H9 (cell line): ENCODE measurements at regions not wholly inside any gene's neighbourhood (a gene's known extent, or its start where the extent isn't known, plus 50 kb on each side); places are given as distances from the start of the nearest gene placed in this dataset.

Experiments used
- DNase-seq: peaks from one replicate; pipeline ENCODE4 v3.0.0-alpha.2; 2017
- H2AFZ ChIP-seq: one replicate; pipeline ENCODE4 v1.6.1; 2013; ENCODE audit warnings: mild to moderate bottlenecking, low read length, control low read depth, moderate library complexity
- H2AK5ac ChIP-seq: 2 replicates; pipeline ENCODE4 v1.6.1; 2013; ENCODE audit warnings: low read length, control low read depth, mixed read lengths; ENCODE audit not compliant: insufficient read length
- H2BK120ac ChIP-seq: one replicate; pipeline ENCODE4 v1.6.1; 2013; ENCODE audit warnings: low read depth, mild to moderate bottlenecking, low read length, control low read depth, inconsistent platforms; ENCODE audit not compliant: poor library complexity, severe bottlenecking
- H2BK12ac ChIP-seq: 2 replicates; pipeline ENCODE4 v1.6.1; 2013; ENCODE audit warnings: low read length, control low read depth, mixed read lengths, low read depth; ENCODE audit not compliant: insufficient read length
- H2BK15ac ChIP-seq: 2 replicates; pipeline ENCODE4 v1.6.1; 2013; ENCODE audit warnings: low read depth, low read length, control low read depth
- H2BK20ac ChIP-seq: one replicate; pipeline ENCODE4 v1.6.1; 2013; ENCODE audit warnings: low read depth, mild to moderate bottlenecking, low read length, control low read depth, inconsistent platforms; ENCODE audit not compliant: poor library complexity, severe bottlenecking
- H2BK5ac ChIP-seq: 2 replicates; pipeline ENCODE4 v1.6.1; 2013; ENCODE audit warnings: low read length, control low read depth, mixed read lengths; ENCODE audit not compliant: insufficient read length
- H3K14ac ChIP-seq: 2 replicates; pipeline ENCODE4 v1.6.1; 2013; ENCODE audit warnings: low read length, control low read depth; ENCODE audit not compliant: insufficient read depth
- H3K18ac ChIP-seq: 2 replicates; pipeline ENCODE4 v1.6.1; 2013; ENCODE audit warnings: low read depth, mild to moderate bottlenecking, mixed read lengths, low read length, control low read depth; ENCODE audit not compliant: insufficient read length
- H3K23ac ChIP-seq: 2 replicates; pipeline ENCODE4 v1.6.1; 2013; ENCODE audit warnings: low read length, control low read depth, mixed read lengths, low read depth; ENCODE audit not compliant: insufficient read length
- H3K23me2 ChIP-seq: 2 replicates; pipeline ENCODE4 v1.6.1; 2013; ENCODE audit warnings: low read depth, mild to moderate bottlenecking, mixed read lengths, low read length, control low read depth; ENCODE audit not compliant: insufficient read length, poor library complexity, severe bottlenecking
- H3K27ac ChIP-seq: 2 replicates; pipeline ENCODE4 v1.5.1; 2013; ENCODE audit warnings: low read length, control low read depth, mixed read lengths, low read depth; ENCODE audit not compliant: insufficient read length
- H3K27me3 ChIP-seq: 2 replicates; pipeline ENCODE4 v1.6.1; 2013; ENCODE audit warnings: low read length, control low read depth, inconsistent platforms; ENCODE audit not compliant: insufficient read depth
- H3K4ac ChIP-seq: 2 replicates; pipeline ENCODE4 v1.6.1; 2013; ENCODE audit warnings: low read depth, mild to moderate bottlenecking, control low read depth, inconsistent platforms, low read length, moderate library complexity
- H3K4me1 ChIP-seq: 2 replicates; pipeline ENCODE4 v1.6.1; 2013; ENCODE audit warnings: low read length, control low read depth, inconsistent platforms; ENCODE audit not compliant: insufficient read depth
- H3K4me2 ChIP-seq: 2 replicates; pipeline ENCODE4 v1.6.1; 2013; ENCODE audit warnings: low read length, control low read depth, mixed read lengths; ENCODE audit not compliant: insufficient read length, insufficient read depth
- H3K56ac ChIP-seq: 2 replicates; pipeline ENCODE4 v1.6.1; 2013; ENCODE audit warnings: low read depth, mild to moderate bottlenecking, mixed read lengths, low read length, control low read depth; ENCODE audit not compliant: insufficient read length
- H3K79me1 ChIP-seq: 2 replicates; pipeline ENCODE4 v1.6.1; 2013; ENCODE audit warnings: low read depth, mild to moderate bottlenecking, moderate library complexity, low read length, control low read depth, inconsistent platforms; ENCODE audit not compliant: insufficient read depth, poor library complexity, severe bottlenecking
- H3K79me2 ChIP-seq: 2 replicates; pipeline ENCODE4 v1.6.1; 2013; ENCODE audit warnings: low read length, control low read depth, inconsistent platforms; ENCODE audit not compliant: insufficient read depth
- H3K9ac ChIP-seq: 2 replicates; pipeline ENCODE4 v1.6.1; 2013; ENCODE audit warnings: low read length, control low read depth, mixed read lengths; ENCODE audit not compliant: insufficient read length; ENCODE audit errors: extremely low read depth
- H3K9me3 ChIP-seq: one replicate; pipeline ENCODE4 v1.6.1; 2013; ENCODE audit warnings: low read depth, low read length, inconsistent platforms; ENCODE audit not compliant: control insufficient read depth
- H3T11ph ChIP-seq: one replicate; pipeline ENCODE4 v1.6.1; 2013; ENCODE audit warnings: mild to moderate bottlenecking, low read length, control low read depth, inconsistent platforms
- H4K20me1 ChIP-seq: one replicate; pipeline ENCODE4 v1.6.1; 2013; ENCODE audit not compliant: control insufficient read depth, insufficient read length, insufficient read depth
- H4K5ac ChIP-seq: 2 replicates; pipeline ENCODE4 v1.6.1; 2013; ENCODE audit warnings: low read depth, mild to moderate bottlenecking, mixed read lengths, low read length, control low read depth; ENCODE audit not compliant: insufficient read length
- H4K8ac ChIP-seq: replicated peaks from 2 replicates; pipeline ENCODE4 v1.6.1; 2013; ENCODE audit warnings: low read length, control low read depth, mixed read lengths, low read depth; ENCODE audit not compliant: insufficient read length
- H4K91ac ChIP-seq: 2 replicates; pipeline ENCODE4 v1.6.1; 2013; ENCODE audit warnings: low read depth, mild to moderate bottlenecking, moderate library complexity, mixed read lengths, low read length, control low read depth; ENCODE audit not compliant: insufficient read length
- H3K27ac Mint-ChIP-seq, 3 experiments: 2 replicates in 2 of 3; 3 replicates in 1 of 3; pipeline ENCODE4 v1.8.0; 2020 to 2021; ENCODE audit warnings: mixed read lengths in 3 of 3, mild to moderate bottlenecking in 1 of 3, moderate library complexity in 1 of 3
- H3K27me3 Mint-ChIP-seq: 2 replicates; pipeline ENCODE4 v1.8.0; 2021; ENCODE audit warnings: low read depth, mild to moderate bottlenecking, moderate library complexity, mixed read lengths
- H3K36me3 Mint-ChIP-seq, 3 experiments: 2 replicates in 2 of 3; 3 replicates in 1 of 3; pipeline ENCODE4 v1.8.0; 2020 to 2021; ENCODE audit warnings: low read depth in 3 of 3, mixed read lengths in 3 of 3; ENCODE audit not compliant: insufficient read depth in 1 of 3
- H3K4me1 Mint-ChIP-seq, 2 experiments: 2 replicates each; pipeline ENCODE4 v1.8.0; 2020; ENCODE audit warnings: mixed read lengths in 2 of 2
- H3K4me3 Mint-ChIP-seq, 2 experiments: 2 replicates in 1 of 2; 3 replicates in 1 of 2; pipeline ENCODE4 v1.8.0; 2020 to 2021; ENCODE audit warnings: mild to moderate bottlenecking in 2 of 2, mixed read lengths in 2 of 2, moderate library complexity in 1 of 2
- H3K9me3 Mint-ChIP-seq, 2 experiments: 2 replicates in 1 of 2; 3 replicates in 1 of 2; pipeline ENCODE4 v1.8.0; 2020; ENCODE audit warnings: mild to moderate bottlenecking in 2 of 2, mixed read lengths in 2 of 2, moderate library complexity in 1 of 2
- CTCF ChIP-seq: fragments of 200-600 bp; sonication (generic); conservative IDR thresholded peaks from 3 replicates; pipeline ENCODE4 v1.8.0; 2021; ENCODE audit warnings: antibody characterized with exemption, mild to moderate bottlenecking
- WGBS: extraction: QIAGEN DNeasy Blood & Tissue Kit; methylation state at CpG from one replicate; pipeline ENCODE4 v1.1.7; 2013; ENCODE audit warnings: missing lambda C conversion rate, low lambda C conversion rate, mixed read lengths; ENCODE audit not compliant: insufficient read length; ENCODE audit errors: extremely low coverage; 5-methylcytosine and 5-hydroxymethylcytosine counted together

GRCh38 chr13:83019986-83020385 lies 862.3 kb downstream of the SLITRK1 start:
- H3K56ac ChIP-seq, result no peak overlapping the region
- H2BK12ac ChIP-seq, result no peak overlapping the region
- H3K79me2 ChIP-seq, result no peaks in the 10 kb centered on the region
- H3K18ac ChIP-seq, result no peak overlapping the region
- Mint-ChIP-seq H3K27ac (no peak overlapping the region), H3K4me1 (no peaks in the 10 kb centered on the region), H3K27me3 (no peaks in the 10 kb centered on the region), H3K9me3 (no peaks in the 10 kb centered on the region), H3K36me3 (no peaks in the 10 kb centered on the region), H3K4me3 (no peak overlapping the region)
- no peak overlapping the region for H4K5ac ChIP-seq
- H3K27me3 ChIP-seq, result no peaks in the 10 kb centered on the region
- H3K23me2 ChIP-seq, result no peaks in the 10 kb centered on the region
- H4K20me1 ChIP-seq, result no peaks in the 10 kb centered on the region
- TF ChIP-seq CTCF, result no peak
- no peak overlapping the region for H2BK15ac ChIP-seq
- H3K14ac ChIP-seq, result no peak overlapping the region
- no peak overlapping the region for H2BK20ac ChIP-seq
- no CpG with 5 or more reads among the region's 4 CpGs for WGBS
- H2AFZ ChIP-seq, result no peak overlapping the region
- DNase-seq, result no peak
- no peak overlapping the region for H3K4me2 ChIP-seq
- no peak overlapping the region for H4K91ac ChIP-seq
- no peaks in the 10 kb centered on the region for H3K79me1 ChIP-seq
- H3K23ac ChIP-seq, result no peak overlapping the region
- H3K9ac ChIP-seq, result no peak overlapping the region
- H3K9me3 ChIP-seq, result no peaks in the 10 kb centered on the region
- no peak overlapping the region for H2BK5ac ChIP-seq
- no peak overlapping the region for H3K4ac ChIP-seq
- no peak overlapping the region for H3T11ph ChIP-seq
- H3K27ac ChIP-seq, result no peak overlapping the region
- H2BK120ac ChIP-seq, result no peak overlapping the region
- H2AK5ac ChIP-seq, result no peak overlapping the region
- no peak overlapping the region for H4K8ac ChIP-seq
- no peaks in the 10 kb centered on the region for H3K4me1 ChIP-seq
